Right lobe of liver (tissue), 4 donors: ENCODE measurements at regions not wholly inside any gene's neighbourhood (a gene's known extent, or its start where the extent isn't known, plus 50 kb on each side); places are given as distances from the start of the nearest gene placed in this dataset.

Experiments
- POLR2A ChIP-seq: fragments of 450-650 bp; IDR thresholded peaks from one replicate; pipeline ENCODE4 v1.6.1; 2017; ENCODE audit warnings: antibody characterized with exemption, mild to moderate bottlenecking
- TF ChIP-seq, protein P1 (sequence below), 4 donors: fragments of 200-600 bp in 3 of 4; fragments of 450-650 bp in 1 of 4; IDR thresholded peaks; one replicate each; pipeline versions ENCODE4 v1.5.1 to v1.8.0; 2016 to 2022; ENCODE audit warnings: antibody characterized with exemption in 4 of 4, mild to moderate bottlenecking in 2 of 4
- donor health status: DM: no; HTN: no; CAD: no.
- donor health status: DM: no; HTN: no; CAD: no.
- donor health status: DM: no; HTN: yes; CAD: no.

DNA sequence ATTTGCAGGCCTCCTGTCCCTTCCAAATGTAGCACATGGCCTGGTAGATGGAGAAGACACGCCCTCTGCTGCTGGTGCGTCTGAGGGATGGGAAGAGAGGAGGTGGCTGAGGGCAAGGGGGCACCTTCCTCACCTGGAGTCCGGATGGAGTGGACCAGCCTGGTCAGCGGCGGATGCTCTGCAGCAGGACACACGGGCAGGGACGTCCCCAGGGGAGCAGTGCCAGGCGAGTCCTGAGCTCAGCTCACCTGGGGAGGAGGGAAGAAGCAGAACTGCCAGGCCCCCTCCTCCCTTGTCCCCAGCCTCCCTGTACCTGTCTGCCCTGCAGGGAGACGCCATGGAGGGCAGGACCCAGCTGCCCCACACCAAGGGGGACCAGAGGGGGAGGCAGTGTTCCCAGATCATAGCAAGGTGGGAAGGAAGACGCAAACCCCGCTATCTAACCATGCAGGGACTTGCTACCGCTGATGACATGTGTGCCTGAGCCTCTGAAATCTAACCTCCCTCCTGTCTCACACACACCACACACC lies 1495.9 kb downstream of the BRD1 start:
- TF ChIP-seq, protein P1, sequence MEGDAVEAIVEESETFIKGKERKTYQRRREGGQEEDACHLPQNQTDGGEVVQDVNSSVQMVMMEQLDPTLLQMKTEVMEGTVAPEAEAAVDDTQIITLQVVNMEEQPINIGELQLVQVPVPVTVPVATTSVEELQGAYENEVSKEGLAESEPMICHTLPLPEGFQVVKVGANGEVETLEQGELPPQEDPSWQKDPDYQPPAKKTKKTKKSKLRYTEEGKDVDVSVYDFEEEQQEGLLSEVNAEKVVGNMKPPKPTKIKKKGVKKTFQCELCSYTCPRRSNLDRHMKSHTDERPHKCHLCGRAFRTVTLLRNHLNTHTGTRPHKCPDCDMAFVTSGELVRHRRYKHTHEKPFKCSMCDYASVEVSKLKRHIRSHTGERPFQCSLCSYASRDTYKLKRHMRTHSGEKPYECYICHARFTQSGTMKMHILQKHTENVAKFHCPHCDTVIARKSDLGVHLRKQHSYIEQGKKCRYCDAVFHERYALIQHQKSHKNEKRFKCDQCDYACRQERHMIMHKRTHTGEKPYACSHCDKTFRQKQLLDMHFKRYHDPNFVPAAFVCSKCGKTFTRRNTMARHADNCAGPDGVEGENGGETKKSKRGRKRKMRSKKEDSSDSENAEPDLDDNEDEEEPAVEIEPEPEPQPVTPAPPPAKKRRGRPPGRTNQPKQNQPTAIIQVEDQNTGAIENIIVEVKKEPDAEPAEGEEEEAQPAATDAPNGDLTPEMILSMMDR (IDR thresholded peaks at IDR 0.05): no peak
- no peak for TF ChIP-seq POLR2A
